IPS-18a (cell line): ENCODE measurements at regions not wholly inside any gene's neighbourhood (a gene's known extent, or its start where the extent isn't known, plus 50 kb on each side); places are given as distances from the start of the nearest gene placed in this dataset.
"Not testable (repeated sequence)": the region's sequence is repeated elsewhere in the genome, so short reads cannot be mapped to it uniquely, and the experiment has no call there.

Experiments used
- H3K27ac ChIP-seq: one replicate; pipeline ENCODE4 v1.5.1; 2013; ENCODE audit warnings: low read length
- H3K27me3 ChIP-seq: one replicate; pipeline ENCODE4 v1.6.1; 2013; ENCODE audit warnings: mild to moderate bottlenecking, low read length; ENCODE audit not compliant: control insufficient read depth, insufficient read depth
- H3K36me3 ChIP-seq: one replicate; pipeline ENCODE4 v1.6.1; 2013; ENCODE audit warnings: low read depth, low read length; ENCODE audit not compliant: control insufficient read depth
- H3K4me1 ChIP-seq: one replicate; pipeline ENCODE4 v1.6.1; 2013; ENCODE audit warnings: low read depth, low read length; ENCODE audit not compliant: control insufficient read depth
- H3K4me3 ChIP-seq: one replicate; pipeline ENCODE4 v1.5.1; 2013; ENCODE audit warnings: low read length
- H3K9ac ChIP-seq: one replicate; pipeline ENCODE4 v1.6.1; 2013; ENCODE audit warnings: mild to moderate bottlenecking, low read length, moderate library complexity
- H3K9me3 ChIP-seq: one replicate; pipeline ENCODE4 v1.6.1; 2013; ENCODE audit warnings: low read depth, low read length; ENCODE audit not compliant: control insufficient read depth

DNA sequence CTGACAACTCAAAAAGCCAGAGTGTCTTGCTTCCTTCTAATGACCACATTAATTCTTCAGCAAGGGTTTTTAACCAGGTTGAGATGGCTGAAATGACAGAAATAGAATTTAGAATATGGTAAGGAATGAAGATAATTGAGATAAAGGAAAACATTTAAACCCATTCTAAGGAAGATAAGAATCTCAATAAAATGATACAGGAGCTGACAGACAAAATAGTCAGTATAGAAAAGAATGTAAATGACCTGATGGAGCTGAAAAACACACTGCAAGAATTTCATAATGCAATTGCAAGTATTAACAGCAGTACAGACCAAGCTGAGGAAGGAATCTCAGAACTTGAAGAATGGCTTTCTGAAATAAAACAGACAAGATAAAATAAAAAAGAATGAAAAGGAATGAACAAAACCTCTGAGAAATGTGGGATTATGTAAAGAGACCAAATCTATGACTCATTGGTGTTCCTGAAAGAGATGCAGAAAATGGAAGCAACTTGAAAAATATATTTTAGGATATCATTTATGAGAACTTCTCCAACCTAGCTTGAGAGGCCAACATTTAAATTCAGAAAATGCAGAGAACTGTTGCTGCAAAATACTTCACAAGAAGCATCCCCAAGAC, 87.1 kb downstream of the SAMD9 start:
- no peak overlapping the region for H3K4me3 ChIP-seq

DNA sequence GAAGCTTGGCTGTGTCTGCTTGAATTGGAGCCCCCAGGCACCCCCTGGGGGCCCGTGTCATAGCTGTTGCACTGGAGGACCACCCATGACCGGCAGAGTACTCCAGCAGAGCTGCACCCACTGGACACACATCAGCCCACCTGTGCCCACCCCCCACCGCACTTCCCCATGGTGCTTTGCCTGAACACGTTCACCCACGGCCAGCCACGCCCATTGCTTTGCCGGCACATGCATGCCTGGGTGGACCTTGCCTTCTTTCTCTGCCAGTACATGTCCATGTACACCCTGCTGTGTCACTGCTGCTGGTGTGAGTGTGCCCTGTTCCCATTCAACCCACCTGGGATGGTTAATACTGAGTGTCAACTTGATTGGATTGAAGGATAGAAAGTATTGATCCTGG, 88.7 kb downstream of the SAMD9 start:
- H3K9ac ChIP-seq: no peak overlapping the region
- H3K4me1 ChIP-seq: no peaks in the 10 kb centered on the region
- H3K27ac ChIP-seq: no peak overlapping the region
- H3K27me3 ChIP-seq: no peaks in the 10 kb centered on the region
- no peak overlapping the region for H3K4me3 ChIP-seq
- H3K9me3 ChIP-seq: peaks cover 3% of the 10 kb centered on the region
- no peaks in the 10 kb centered on the region for H3K36me3 ChIP-seq

More for the DNA sequence above, 87.1 kb downstream of the SAMD9 start:
- Histone ChIP-seq H3K9me3 (peaks cover 3% of the 10 kb centered on the region), H3K36me3 (no peaks in the 10 kb centered on the region), H3K4me1 (no peaks in the 10 kb centered on the region), H3K27me3 (no peaks in the 10 kb centered on the region), H3K9ac (no peak overlapping the region), H3K27ac (no peak overlapping the region)

DNA sequence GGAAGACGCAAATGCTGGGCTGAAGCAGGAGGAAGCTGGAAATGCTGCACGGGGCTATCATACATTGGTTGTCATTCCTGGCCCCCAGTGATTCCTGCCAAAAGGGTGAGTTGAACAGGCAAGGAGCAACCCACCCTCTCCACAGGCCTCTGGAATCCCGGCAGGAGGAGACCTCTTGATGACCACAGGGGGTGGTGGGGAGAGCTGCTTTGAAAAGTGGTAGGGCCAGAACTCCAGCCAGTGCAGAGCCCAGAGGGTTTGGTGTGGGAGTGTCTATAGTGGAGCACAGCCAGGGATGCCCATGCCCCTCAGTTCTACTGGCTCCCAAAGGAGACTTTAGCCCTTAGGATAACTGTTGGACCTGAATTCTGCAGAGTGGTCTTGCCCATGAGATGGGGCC, 89.2 kb downstream of the SAMD9 start:
- H3K9me3 ChIP-seq: peaks cover 3% of the 10 kb centered on the region
- no peak overlapping the region for H3K9ac ChIP-seq
- H3K27ac ChIP-seq: no peak overlapping the region
- no peaks in the 10 kb centered on the region for H3K4me1 ChIP-seq
- no peaks in the 10 kb centered on the region for H3K27me3 ChIP-seq
- no peaks in the 10 kb centered on the region for H3K36me3 ChIP-seq
- H3K4me3 ChIP-seq: no peak overlapping the region

GRCh38 chr7:93027044-93027443, 90.7 kb downstream of the SAMD9 start:
- no peaks in the 10 kb centered on the region for H3K36me3 ChIP-seq
- no peaks in the 10 kb centered on the region for H3K4me1 ChIP-seq
- no peaks in the 10 kb centered on the region for H3K27me3 ChIP-seq
- no peak overlapping the region for H3K9ac ChIP-seq
- no peak overlapping the region for H3K4me3 ChIP-seq
- no peak overlapping the region for H3K27ac ChIP-seq
- peaks cover 2% of the 10 kb centered on the region for H3K9me3 ChIP-seq

- Histone ChIP-seq H3K9me3 (no peaks in the 10 kb centered on the region), H3K9ac (no peak overlapping the region), H3K27me3 (no peaks in the 10 kb centered on the region), H3K27ac (no peak overlapping the region), H3K4me1 (no peaks in the 10 kb centered on the region), H3K4me3 (no peak overlapping the region), H3K36me3 (no peaks in the 10 kb centered on the region)
Observed at GRCh38 chr7:93026425-93026824, 91.4 kb downstream of the SAMD9 start.

- Histone ChIP-seq H3K27ac (no peak overlapping the region), H3K4me1 (no peaks in the 10 kb centered on the region), H3K27me3 (no peaks in the 10 kb centered on the region), H3K9ac (no peak overlapping the region), H3K9me3 (no peaks in the 10 kb centered on the region), H3K36me3 (no peaks in the 10 kb centered on the region), H3K4me3 (no peak overlapping the region)
Observed at GRCh38 chr7:93025389-93025788, 92.4 kb downstream of the SAMD9 start.

DNA sequence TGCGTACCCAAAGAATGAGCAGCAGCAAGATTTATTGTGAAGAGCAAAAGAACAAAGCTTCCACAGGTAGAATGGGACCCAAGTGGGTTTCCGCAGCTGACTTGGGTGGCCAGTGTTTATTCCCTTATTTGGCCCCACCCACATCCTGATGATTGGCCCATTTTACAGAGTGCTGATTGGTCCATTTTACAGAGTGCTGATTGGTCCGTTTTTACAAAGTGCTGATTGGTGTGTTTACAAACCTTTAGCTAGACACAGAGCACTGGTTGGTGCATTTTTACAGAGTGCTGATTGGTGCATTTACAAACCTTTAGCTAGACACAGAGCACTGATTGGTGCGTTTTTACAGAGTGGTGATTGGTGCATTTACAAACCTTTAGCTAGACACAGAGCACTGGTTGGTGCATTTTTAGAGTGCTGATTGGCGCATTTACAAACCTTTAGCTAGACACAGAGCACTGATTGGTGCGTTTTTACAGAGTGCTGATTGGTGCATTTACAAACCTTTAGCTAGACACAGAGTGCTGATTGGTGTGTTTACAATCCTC, 94.8 kb downstream of the SAMD9 start:
- not testable (repeated sequence) for H3K27me3 ChIP-seq, H3K27ac ChIP-seq, H3K4me1 ChIP-seq, H3K9ac ChIP-seq, H3K4me3 ChIP-seq, H3K9me3 ChIP-seq, H3K36me3 ChIP-seq

GRCh38 chr7:93021748-93022147, 96.0 kb downstream of the SAMD9 start:
- H3K27me3 ChIP-seq: no peaks in the 10 kb centered on the region
- H3K9ac ChIP-seq: no peak overlapping the region
- no peaks in the 10 kb centered on the region for H3K36me3 ChIP-seq
- H3K27ac ChIP-seq: no peak overlapping the region
- no peaks in the 10 kb centered on the region for H3K4me1 ChIP-seq
- no peaks in the 10 kb centered on the region for H3K9me3 ChIP-seq
- H3K4me3 ChIP-seq: no peak overlapping the region

- H3K4me3 ChIP-seq: no peak overlapping the region
- no peaks in the 10 kb centered on the region for H3K36me3 ChIP-seq
- H3K9ac ChIP-seq: no peak overlapping the region
- H3K27me3 ChIP-seq: no peaks in the 10 kb centered on the region
- no peak overlapping the region for H3K27ac ChIP-seq
- H3K9me3 ChIP-seq: no peaks in the 10 kb centered on the region
- peaks cover 5% of the 10 kb centered on the region for H3K4me1 ChIP-seq
Observed at GRCh38 chr7:93018716-93019115, 99.1 kb downstream of the SAMD9 start.

GRCh38 chr7:93016681-93017381, 100.9 kb downstream of the SAMD9 start:
- H3K9ac ChIP-seq: no peak overlapping the region
- no peak overlapping the region for H3K27ac ChIP-seq
- no peaks in the 10 kb centered on the region for H3K9me3 ChIP-seq
- no peaks in the 10 kb centered on the region for H3K27me3 ChIP-seq
- H3K36me3 ChIP-seq: no peaks in the 10 kb centered on the region
- H3K4me1 ChIP-seq: peaks cover 5% of the 10 kb centered on the region
- H3K4me3 ChIP-seq: no peak overlapping the region

- Histone ChIP-seq H3K4me3 (no peak overlapping the region), H3K27me3 (no peaks in the 10 kb centered on the region), H3K9ac (no peak overlapping the region), H3K4me1 (peaks cover 5% of the 10 kb centered on the region), H3K9me3 (no peaks in the 10 kb centered on the region), H3K27ac (no peak overlapping the region), H3K36me3 (no peaks in the 10 kb centered on the region)
Observed at GRCh38 chr7:93015779-93016481, 101.8 kb downstream of the SAMD9 start.
